ENCODE measurements at regions not wholly inside any gene's neighbourhood (a gene's known extent, or its start where the extent isn't known, plus 50 kb on each side); places are given as distances from the start of the nearest gene placed in this dataset.

DNA sequence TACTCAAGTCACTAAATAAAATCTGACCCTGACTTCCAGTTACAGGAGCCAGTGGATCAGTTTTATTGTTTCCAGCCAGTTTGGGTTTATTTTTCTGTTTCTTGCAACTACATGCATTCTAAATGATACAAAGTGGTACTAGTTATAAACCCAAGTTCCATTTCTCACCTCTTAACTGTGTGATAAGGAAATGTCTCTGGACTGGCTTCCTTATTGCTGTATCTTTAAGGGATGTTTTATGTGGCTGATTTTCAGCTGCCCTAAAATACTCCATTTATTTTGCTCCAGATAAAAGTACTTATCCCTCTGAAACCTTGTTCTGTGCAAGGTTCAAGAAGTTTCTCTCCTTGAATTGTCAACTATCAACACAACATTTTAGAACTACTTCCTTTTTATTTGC is 107.9 kb upstream of the DLX2 start:
- TF ChIP-seq, protein P1, sequence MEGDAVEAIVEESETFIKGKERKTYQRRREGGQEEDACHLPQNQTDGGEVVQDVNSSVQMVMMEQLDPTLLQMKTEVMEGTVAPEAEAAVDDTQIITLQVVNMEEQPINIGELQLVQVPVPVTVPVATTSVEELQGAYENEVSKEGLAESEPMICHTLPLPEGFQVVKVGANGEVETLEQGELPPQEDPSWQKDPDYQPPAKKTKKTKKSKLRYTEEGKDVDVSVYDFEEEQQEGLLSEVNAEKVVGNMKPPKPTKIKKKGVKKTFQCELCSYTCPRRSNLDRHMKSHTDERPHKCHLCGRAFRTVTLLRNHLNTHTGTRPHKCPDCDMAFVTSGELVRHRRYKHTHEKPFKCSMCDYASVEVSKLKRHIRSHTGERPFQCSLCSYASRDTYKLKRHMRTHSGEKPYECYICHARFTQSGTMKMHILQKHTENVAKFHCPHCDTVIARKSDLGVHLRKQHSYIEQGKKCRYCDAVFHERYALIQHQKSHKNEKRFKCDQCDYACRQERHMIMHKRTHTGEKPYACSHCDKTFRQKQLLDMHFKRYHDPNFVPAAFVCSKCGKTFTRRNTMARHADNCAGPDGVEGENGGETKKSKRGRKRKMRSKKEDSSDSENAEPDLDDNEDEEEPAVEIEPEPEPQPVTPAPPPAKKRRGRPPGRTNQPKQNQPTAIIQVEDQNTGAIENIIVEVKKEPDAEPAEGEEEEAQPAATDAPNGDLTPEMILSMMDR (conservative IDR thresholded peaks at IDR 0.05; ENCODE audit: low read depth, low read length): no peak
- H3K4me3 ChIP-seq (ENCODE audit: low read depth, low read length): no peak overlapping the region
- no peak for DNase-seq (ENCODE audit: low read depth)

DNA sequence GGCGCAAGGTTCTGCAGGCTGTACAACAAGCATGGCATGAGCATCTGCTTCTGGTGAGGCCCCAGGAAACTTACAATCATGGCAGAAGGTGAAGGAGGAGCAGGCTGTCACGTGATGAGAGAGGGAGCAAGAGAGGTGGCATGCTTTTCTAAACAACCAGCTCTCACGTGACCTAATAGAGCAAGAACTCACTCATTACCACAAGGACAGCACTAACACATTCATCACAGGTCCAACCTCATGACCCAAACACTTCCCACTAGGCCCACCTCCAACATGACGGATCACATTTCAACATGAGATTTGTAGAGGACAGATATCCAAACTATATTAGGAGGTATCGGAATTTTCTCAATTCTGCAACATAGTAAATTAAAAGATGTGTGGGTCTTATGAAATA is 108.8 kb upstream of the DLX2 start:
- DNase-seq (ENCODE audit: low read depth): peak; percentile 69
- H3K4me3 ChIP-seq (ENCODE audit: low read depth, low read length): no peak overlapping the region
- TF ChIP-seq, protein P1 (conservative IDR thresholded peaks at IDR 0.05; ENCODE audit: low read depth, low read length): no peak

DNA sequence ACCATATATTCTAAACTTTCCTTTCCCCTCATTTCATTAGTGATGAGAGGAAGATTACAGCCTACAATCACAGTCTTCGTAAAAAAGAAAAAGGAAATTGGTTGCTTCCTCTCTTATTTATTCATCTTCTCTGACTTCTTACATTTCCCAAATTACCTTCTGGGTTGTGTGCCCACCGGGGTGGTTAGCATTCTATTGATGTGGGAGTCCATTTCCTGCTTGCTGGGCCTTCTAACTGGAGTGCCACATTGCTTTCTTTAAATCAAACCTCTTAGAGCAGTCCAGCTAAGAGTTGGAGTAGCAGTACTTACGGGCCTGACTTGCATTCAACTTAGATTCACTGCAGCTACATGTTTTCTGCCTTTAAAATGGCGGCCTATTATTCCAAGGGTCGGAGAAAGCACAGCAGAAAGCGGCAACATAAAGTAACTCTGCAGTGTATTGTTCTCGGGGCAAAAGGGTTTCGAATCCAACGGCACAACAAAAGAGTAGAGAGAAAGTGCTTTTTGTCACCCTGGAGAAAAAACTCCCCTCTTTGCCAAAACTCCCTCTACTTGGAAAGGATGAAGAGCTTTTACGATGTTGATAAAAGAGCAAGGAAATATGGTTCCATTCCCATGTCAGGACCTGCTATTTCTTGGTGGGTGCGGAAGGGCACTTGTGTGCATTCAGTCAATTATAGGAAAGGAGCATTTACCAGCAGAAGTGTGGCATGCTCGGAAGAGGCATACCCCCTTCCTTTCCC is 110.6 kb upstream of the DLX2 start:
- H3K4me3 ChIP-seq (ENCODE audit: low read depth, low read length): no peak overlapping the region
- TF ChIP-seq, protein P1 (conservative IDR thresholded peaks at IDR 0.05; ENCODE audit: low read depth, low read length): no peak
- no peak for DNase-seq (ENCODE audit: low read depth)

DNA sequence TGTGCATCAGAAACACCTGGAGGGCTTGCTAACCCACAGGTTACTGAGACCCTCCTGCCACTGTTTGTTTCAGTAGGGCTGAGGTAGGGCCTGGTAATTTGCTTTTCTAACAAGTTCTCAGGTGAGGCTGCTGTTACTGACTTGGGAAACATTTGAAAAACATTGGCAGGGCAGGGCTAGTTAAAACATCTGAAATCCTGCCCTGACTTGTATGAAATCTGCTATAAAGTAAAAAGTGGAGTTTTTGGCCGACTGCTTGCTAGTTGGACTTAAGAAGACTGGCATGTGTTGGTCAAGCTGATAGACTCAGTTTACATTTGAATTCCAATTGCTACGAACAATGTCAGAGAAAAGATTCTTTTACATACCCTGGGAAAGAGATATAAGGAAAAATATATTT is 111.6 kb upstream of the DLX2 start:
- H3K4me3 ChIP-seq (ENCODE audit: low read depth, low read length): no peak overlapping the region
- DNase-seq (ENCODE audit: low read depth): no peak
- TF ChIP-seq, protein P1 (conservative IDR thresholded peaks at IDR 0.05; ENCODE audit: low read depth, low read length): no peak

DNA sequence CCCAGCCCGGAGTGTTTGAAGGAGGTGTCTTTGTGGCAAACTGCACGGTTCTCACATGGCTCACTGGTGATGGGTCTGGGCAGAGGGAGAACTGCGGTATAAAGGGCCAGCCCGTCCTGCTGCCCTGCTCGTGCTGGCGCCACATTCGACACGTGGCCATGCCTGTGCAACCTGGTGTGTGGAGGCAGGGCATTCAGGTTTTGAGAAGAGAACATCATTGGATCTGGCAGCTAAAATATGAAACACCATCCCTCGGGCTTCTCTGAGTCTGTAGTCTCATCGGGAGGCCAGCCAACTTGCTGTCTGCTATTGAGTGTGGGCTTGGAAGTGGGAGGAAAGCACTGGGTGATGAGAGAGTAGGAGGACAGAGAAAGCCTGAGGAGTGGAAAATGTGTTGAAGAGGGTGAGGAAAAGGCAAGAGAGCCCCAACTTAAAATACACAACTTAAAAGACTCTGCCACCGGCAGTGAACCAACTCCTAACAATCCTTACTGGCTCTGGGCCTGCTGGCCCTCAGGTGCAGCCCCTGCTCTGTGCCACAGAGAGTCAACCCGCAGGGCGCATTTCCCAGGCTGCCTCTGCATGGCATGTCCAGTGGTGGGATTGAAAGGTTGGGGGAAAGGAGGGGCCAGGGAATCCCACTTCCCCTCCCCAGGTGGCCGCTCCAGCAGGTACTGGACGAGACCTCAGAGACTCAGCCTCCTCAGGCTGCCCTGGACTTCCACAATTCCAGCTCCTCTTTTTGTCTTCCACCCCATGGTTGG is 112.7 kb upstream of the DLX2 start:
- TF ChIP-seq, protein P1 (conservative IDR thresholded peaks at IDR 0.05; ENCODE audit: low read depth, low read length): no peak
- no peak overlapping the region for H3K4me3 ChIP-seq (ENCODE audit: low read depth, low read length)
- no peak for DNase-seq (ENCODE audit: low read depth)

DNA sequence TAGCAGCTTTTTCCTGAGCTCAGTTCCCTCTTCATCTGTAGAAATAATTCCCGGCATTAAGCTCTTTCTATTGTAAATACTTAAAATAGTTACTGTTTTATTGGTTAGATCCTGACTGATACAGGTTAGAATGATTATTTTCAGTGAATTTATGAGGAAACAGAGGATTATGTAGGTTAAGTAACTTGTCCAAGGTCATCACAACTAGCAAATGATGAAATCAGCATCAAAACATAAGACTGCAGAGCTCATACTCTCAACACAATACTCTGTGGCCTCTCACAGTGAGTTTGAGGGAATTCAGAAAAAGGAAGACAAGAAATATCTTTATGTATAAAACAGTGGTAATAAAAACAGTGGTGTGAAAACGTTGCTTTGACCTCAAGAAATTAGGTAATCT is 113.2 kb upstream of the DLX2 start:
- TF ChIP-seq, protein P1 (conservative IDR thresholded peaks at IDR 0.05; ENCODE audit: low read depth, low read length): no peak
- no peak overlapping the region for H3K4me3 ChIP-seq (ENCODE audit: low read depth, low read length)
- no peak for DNase-seq (ENCODE audit: low read depth)

Data from choroid plexus epithelial cell (primary cell).